A549 (cell line): ENCODE measurements at regions not wholly inside any gene's neighbourhood (a gene's known extent, or its start where the extent isn't known, plus 50 kb on each side); places are given as distances from the start of the nearest gene placed in this dataset.

Source experiments
- CBX8 ChIP-seq: fragments of 200-600 bp; sonication (generic); IDR thresholded peaks from 2 replicates; pipeline ENCODE4 v1.6.1; 2016
- EP300 ChIP-seq, 2 experiments: fragments of >200 bp; sonication (Bioruptor Twin); formaldehyde crosslinking; IDR thresholded peaks; 2 replicates in 1 of 2; 3 replicates in 1 of 2; pipeline ENCODE4 v1.6.1; 2016 to 2017
- JUNB ChIP-seq: fragments of >200 bp; sonication (Bioruptor Twin); formaldehyde crosslinking; IDR thresholded peaks from 2 replicates; pipeline ENCODE4 v1.6.1; 2016
- KDM1A ChIP-seq: fragments of 200-600 bp; sonication (generic); IDR thresholded peaks from 2 replicates; pipeline ENCODE4 v1.6.1; 2016; ENCODE audit warnings: low read depth, mild to moderate bottlenecking
- KDM5A ChIP-seq: fragments of 200-600 bp; sonication (generic); IDR thresholded peaks from 2 replicates; pipeline ENCODE4 v1.6.1; 2016; ENCODE audit warnings: antibody characterized with exemption, mild to moderate bottlenecking
- MAZ ChIP-seq: fragments of 150-350 bp; IDR thresholded peaks from 2 replicates; pipeline ENCODE4 v1.6.1; 2014; ENCODE audit warnings: antibody characterized with exemption, low read depth, low read length, borderline replicate concordance
- PHF8 ChIP-seq: fragments of 200-600 bp; sonication (generic); IDR thresholded peaks from 2 replicates; pipeline ENCODE4 v1.6.1; 2016; ENCODE audit warnings: low read depth, mild to moderate bottlenecking, antibody characterized with exemption, moderate library complexity, borderline replicate concordance
- POLR2A ChIP-seq: IDR thresholded peaks from 2 replicates; pipeline ENCODE4 v1.6.1; 2012; ENCODE audit warnings: mild to moderate bottlenecking, low read length
- POLR2AphosphoS2 ChIP-seq: conservative IDR thresholded peaks from 2 replicates; pipeline ENCODE4 v1.6.1; 2012; ENCODE audit warnings: low read length, improper control_type of control experiment, inconsistent platforms
- RAD21 ChIP-seq, 2 experiments: fragments of >200 bp in 1 of 2; sonication (Bioruptor Twin) in 1 of 2; formaldehyde crosslinking in 1 of 2; IDR thresholded peaks in 1 of 2; conservative IDR thresholded peaks in 1 of 2; 2 replicates in 1 of 2; 3 replicates in 1 of 2; pipeline ENCODE4 v1.6.1; 2012 to 2018; ENCODE audit warnings: inconsistent platforms in 1 of 2
- TP53 ChIP-seq: fragments of 250-450 bp; sonication (Bioruptor Pico); IDR thresholded peaks from 2 replicates; pipeline ENCODE4 v1.5.0; 2021; ENCODE audit warnings: mild to moderate bottlenecking, moderate library complexity
- TF ChIP-seq, protein P1 (sequence below): fragments of >200 bp; sonication (Bioruptor Twin); formaldehyde crosslinking; IDR thresholded peaks from 3 replicates; pipeline ENCODE4 v1.5.1; 2016
- TF ChIP-seq, protein P2 (sequence below): fragments of 450-650 bp; IDR thresholded peaks from 2 replicates; pipeline ENCODE4 v1.6.1; 2014; ENCODE audit warnings: antibody characterized with exemption
- TF ChIP-seq, protein P3 (sequence below): fragments of 200-600 bp; sonication (generic); IDR thresholded peaks from 2 replicates; pipeline ENCODE4 v1.6.1; 2016; ENCODE audit warnings: antibody characterized with exemption, mild to moderate bottlenecking, moderate library complexity

DNA sequence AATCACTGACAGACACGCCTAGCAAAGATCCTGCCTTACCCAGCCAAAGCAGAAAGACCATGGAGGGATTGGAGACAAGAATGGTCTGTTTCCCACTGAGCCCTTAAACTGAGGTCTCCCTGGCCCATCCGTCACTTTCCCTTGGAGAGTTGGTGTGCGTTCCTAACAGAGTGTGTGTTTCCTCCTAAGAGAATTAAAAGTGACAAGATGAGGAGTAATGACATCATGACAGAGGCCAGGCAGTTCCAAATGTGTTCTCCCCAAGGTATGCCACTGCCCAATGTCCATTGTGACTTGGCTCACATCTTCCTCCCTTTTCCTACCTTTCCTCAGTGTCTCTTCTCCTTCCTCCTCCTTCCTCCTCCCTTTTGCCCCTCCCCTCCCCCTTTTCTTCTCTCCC is 295.7 kb downstream of the SIPA1L2 start:
- TF ChIP-seq PHF8: no peak
- TF ChIP-seq EP300 (IDR thresholded peaks at IDR 0.05): no peak
- TF ChIP-seq TP53: no peak
- TF ChIP-seq, protein P1, sequence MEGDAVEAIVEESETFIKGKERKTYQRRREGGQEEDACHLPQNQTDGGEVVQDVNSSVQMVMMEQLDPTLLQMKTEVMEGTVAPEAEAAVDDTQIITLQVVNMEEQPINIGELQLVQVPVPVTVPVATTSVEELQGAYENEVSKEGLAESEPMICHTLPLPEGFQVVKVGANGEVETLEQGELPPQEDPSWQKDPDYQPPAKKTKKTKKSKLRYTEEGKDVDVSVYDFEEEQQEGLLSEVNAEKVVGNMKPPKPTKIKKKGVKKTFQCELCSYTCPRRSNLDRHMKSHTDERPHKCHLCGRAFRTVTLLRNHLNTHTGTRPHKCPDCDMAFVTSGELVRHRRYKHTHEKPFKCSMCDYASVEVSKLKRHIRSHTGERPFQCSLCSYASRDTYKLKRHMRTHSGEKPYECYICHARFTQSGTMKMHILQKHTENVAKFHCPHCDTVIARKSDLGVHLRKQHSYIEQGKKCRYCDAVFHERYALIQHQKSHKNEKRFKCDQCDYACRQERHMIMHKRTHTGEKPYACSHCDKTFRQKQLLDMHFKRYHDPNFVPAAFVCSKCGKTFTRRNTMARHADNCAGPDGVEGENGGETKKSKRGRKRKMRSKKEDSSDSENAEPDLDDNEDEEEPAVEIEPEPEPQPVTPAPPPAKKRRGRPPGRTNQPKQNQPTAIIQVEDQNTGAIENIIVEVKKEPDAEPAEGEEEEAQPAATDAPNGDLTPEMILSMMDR: no peak
- TF ChIP-seq KDM1A: no peak
- no peak for TF ChIP-seq POLR2A
- TF ChIP-seq KDM5A: no peak
- TF ChIP-seq MAZ: no peak
- TF ChIP-seq CBX8: no peak
- TF ChIP-seq, protein P2, sequence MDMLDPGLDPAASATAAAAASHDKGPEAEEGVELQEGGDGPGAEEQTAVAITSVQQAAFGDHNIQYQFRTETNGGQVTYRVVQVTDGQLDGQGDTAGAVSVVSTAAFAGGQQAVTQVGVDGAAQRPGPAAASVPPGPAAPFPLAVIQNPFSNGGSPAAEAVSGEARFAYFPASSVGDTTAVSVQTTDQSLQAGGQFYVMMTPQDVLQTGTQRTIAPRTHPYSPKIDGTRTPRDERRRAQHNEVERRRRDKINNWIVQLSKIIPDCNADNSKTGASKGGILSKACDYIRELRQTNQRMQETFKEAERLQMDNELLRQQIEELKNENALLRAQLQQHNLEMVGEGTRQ: no peak
- TF ChIP-seq POLR2AphosphoS2: no peak
- no peak for TF ChIP-seq RAD21 (conservative IDR thresholded peaks at IDR 0.05 in 1 of 2, IDR thresholded peaks at IDR 0.05 in 1 of 2)
- no peak for TF ChIP-seq JUNB
- TF ChIP-seq, protein P3, sequence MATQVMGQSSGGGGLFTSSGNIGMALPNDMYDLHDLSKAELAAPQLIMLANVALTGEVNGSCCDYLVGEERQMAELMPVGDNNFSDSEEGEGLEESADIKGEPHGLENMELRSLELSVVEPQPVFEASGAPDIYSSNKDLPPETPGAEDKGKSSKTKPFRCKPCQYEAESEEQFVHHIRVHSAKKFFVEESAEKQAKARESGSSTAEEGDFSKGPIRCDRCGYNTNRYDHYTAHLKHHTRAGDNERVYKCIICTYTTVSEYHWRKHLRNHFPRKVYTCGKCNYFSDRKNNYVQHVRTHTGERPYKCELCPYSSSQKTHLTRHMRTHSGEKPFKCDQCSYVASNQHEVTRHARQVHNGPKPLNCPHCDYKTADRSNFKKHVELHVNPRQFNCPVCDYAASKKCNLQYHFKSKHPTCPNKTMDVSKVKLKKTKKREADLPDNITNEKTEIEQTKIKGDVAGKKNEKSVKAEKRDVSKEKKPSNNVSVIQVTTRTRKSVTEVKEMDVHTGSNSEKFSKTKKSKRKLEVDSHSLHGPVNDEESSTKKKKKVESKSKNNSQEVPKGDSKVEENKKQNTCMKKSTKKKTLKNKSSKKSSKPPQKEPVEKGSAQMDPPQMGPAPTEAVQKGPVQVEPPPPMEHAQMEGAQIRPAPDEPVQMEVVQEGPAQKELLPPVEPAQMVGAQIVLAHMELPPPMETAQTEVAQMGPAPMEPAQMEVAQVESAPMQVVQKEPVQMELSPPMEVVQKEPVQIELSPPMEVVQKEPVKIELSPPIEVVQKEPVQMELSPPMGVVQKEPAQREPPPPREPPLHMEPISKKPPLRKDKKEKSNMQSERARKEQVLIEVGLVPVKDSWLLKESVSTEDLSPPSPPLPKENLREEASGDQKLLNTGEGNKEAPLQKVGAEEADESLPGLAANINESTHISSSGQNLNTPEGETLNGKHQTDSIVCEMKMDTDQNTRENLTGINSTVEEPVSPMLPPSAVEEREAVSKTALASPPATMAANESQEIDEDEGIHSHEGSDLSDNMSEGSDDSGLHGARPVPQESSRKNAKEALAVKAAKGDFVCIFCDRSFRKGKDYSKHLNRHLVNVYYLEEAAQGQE: no peak
